SK-N-MC (cell line): ENCODE measurements at regions not wholly inside any gene's neighbourhood (a gene's known extent, or its start where the extent isn't known, plus 50 kb on each side); places are given as distances from the start of the nearest gene placed in this dataset.

Experiments
- EZH2 ChIP-seq: fragments of 200-600 bp; sonication (generic); IDR thresholded peaks from one replicate; pipeline ENCODE4 v1.6.1; 2017; ENCODE audit warnings: antibody characterized with exemption
- POLR2AphosphoS5 ChIP-seq: IDR thresholded peaks from 2 replicates; pipeline ENCODE4 v1.6.1; 2012; ENCODE audit warnings: mild to moderate bottlenecking, low read depth, low read length, borderline replicate concordance

DNA sequence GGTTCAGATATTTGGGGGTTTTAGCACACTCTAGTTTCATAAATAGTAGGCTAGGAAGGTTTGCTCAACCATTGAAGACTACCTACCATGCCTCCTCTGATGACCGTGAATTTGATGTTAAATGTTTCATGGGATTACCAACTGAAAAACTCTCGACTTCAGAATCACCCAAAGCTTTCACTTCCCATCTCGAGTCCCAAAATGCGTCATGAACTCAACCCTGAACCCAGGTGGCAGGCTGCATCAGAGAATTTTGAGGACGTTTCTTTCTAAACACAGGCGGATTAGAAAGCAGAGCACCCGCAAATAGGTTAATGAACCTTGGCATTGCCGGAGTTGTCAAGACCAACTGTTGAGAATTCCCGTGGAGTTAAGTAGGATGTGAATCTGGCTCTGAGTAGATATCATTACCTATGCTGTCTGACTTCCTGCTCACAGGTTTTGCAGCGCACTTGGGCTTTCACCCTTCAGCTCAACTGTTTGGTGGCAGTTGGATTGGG is 98.4 kb upstream of the ADTRP start:
- TF ChIP-seq EZH2 (no peak), POLR2AphosphoS5 (no peak)
